Endothelial cell of umbilical vein (primary cell): ENCODE measurements at regions not wholly inside any gene's neighbourhood (a gene's known extent, or its start where the extent isn't known, plus 50 kb on each side); places are given as distances from the start of the nearest gene placed in this dataset.

Experiments used
- BruUV-seq: library from RNA; stranded (reverse); fragments of 400-500 nt; replicated peaks from 2 replicates; lab custom pipeline; 2021; lab: Mats Ljungman, UMichigan
- CTCF ChIA-PET: fragments of 300-600, 350-600 bp; sonication (Branson Sonifier 250); formaldehyde crosslinking; loops from one replicate; lab custom pipeline; 2021; ENCODE audit warnings: antibody characterized with exemption, inconsistent platforms; lab: Charles Lee
- POLR2A ChIA-PET: fragments of 300-600, 350-600 bp; sonication (Branson Sonifier 250); formaldehyde crosslinking; loops from one replicate; lab custom pipeline; 2021; ENCODE audit warnings: antibody characterized with exemption, inconsistent platforms; lab: Charles Lee
- DNase-seq: peaks from one replicate; pipeline ENCODE4 v3.0.0-alpha.2; 2011; ENCODE audit warnings: low read depth, low spot score
- FAIRE-seq: peaks from 2 replicates; lab custom pipeline; 2011; peaks lifted over from hg19 to GRCh38; lab: Jason Lieb, UNC
- H2AFZ ChIP-seq: 2 replicates; pipeline ENCODE4 v1.6.0; 2012; ENCODE audit warnings: low read depth, low read length, control low read depth, inconsistent platforms
- H3K27ac ChIP-seq: 2 replicates; pipeline ENCODE4 v1.5.1; 2011; ENCODE audit warnings: low read depth, mild to moderate bottlenecking, control low read depth, low read length, moderate library complexity; ENCODE audit not compliant: insufficient read depth
- H3K27me3 ChIP-seq, 2 experiments: 2 replicates each; pipeline versions ENCODE4 v1.6.0 to v1.6.1; 2011; ENCODE audit warnings: low read length in 2 of 2, mixed read lengths in 1 of 2; ENCODE audit not compliant: control insufficient read depth in 2 of 2, insufficient read depth in 2 of 2
- H3K36me3 ChIP-seq, 2 experiments: 2 replicates in 1 of 2; 3 replicates in 1 of 2; pipeline ENCODE4 v1.5.1; 2011; ENCODE audit warnings: low read length in 2 of 2, mild to moderate bottlenecking in 1 of 2, moderate library complexity in 1 of 2; ENCODE audit not compliant: control insufficient read depth in 2 of 2, insufficient read depth in 2 of 2; ENCODE audit errors: extremely low read depth in 1 of 2
- H3K4me1 ChIP-seq: 3 replicates; pipeline ENCODE4 v1.5.1; 2011; ENCODE audit warnings: mild to moderate bottlenecking, low read length; ENCODE audit not compliant: control insufficient read depth, insufficient read depth; ENCODE audit errors: extremely low read depth
- H3K4me2 ChIP-seq: 2 replicates; pipeline ENCODE4 v1.6.1; 2011; ENCODE audit warnings: low read length, control low read depth, mixed read lengths; ENCODE audit not compliant: insufficient read depth
- H3K4me3 ChIP-seq, 3 experiments: fragments of 200-600 bp in 1 of 3; sonication (generic), shearing (Covaris generic) in 1 of 3; replicated peaks in 1 of 3; 2 replicates each; pipeline ENCODE4 v1.5.1; 2011 to 2016; ENCODE audit warnings: control low read depth in 3 of 3, low read length in 3 of 3, mild to moderate bottlenecking in 2 of 3, inconsistent platforms in 1 of 3, low read depth in 1 of 3, moderate library complexity in 1 of 3; ENCODE audit not compliant: insufficient read depth in 1 of 3
- H3K79me2 ChIP-seq: 2 replicates; pipeline ENCODE4 v1.6.0; 2012; ENCODE audit warnings: low read length, inconsistent platforms; ENCODE audit not compliant: control insufficient read depth, insufficient read depth
- H3K9ac ChIP-seq: replicated peaks from 2 replicates; pipeline ENCODE3; 2011; ENCODE audit warnings: low read length, control low read depth; ENCODE audit not compliant: insufficient read depth; ENCODE audit errors: extremely low read depth
- H3K9me1 ChIP-seq: replicated peaks from 3 replicates; pipeline ENCODE4 v1.6.0; 2011; ENCODE audit warnings: mild to moderate bottlenecking, low read length; ENCODE audit not compliant: control insufficient read depth, insufficient read depth; ENCODE audit errors: extremely low read depth
- H3K9me3 ChIP-seq: replicated peaks from 2 replicates; pipeline ENCODE4 v1.5.1; 2012; ENCODE audit warnings: low read length, inconsistent platforms; ENCODE audit not compliant: control insufficient read depth, insufficient read depth
- H4K20me1 ChIP-seq: replicated peaks from 2 replicates; pipeline ENCODE3; 2011; ENCODE audit warnings: mild to moderate bottlenecking, low read length; ENCODE audit not compliant: control insufficient read depth, insufficient read depth; ENCODE audit errors: extremely low read depth
- CTCF ChIP-seq, 2 donors: IDR thresholded peaks; 1 replicate in 1 of 2; 2 replicates in 1 of 2; pipeline ENCODE4 v1.5.1; 2011; ENCODE audit warnings: low read length in 2 of 2, mild to moderate bottlenecking in 2 of 2, moderate library complexity in 2 of 2, control low read depth in 1 of 2, inconsistent platforms in 1 of 2, low read depth in 1 of 2; ENCODE audit not compliant: insufficient read depth in 1 of 2; ENCODE audit errors: extremely low read depth in 1 of 2
- EZH2 ChIP-seq: IDR thresholded peaks from 2 replicates; pipeline ENCODE4 v1.6.1; 2012; ENCODE audit warnings: borderline replicate concordance, low read depth, mild to moderate bottlenecking, moderate library complexity, low read length, inconsistent platforms; ENCODE audit not compliant: severe bottlenecking
- FOS ChIP-seq: IDR thresholded peaks from 2 replicates; pipeline ENCODE4 v1.6.1; 2011; ENCODE audit warnings: mild to moderate bottlenecking, low read length, moderate library complexity, borderline replicate concordance; ENCODE audit not compliant: insufficient read depth
- GATA2 ChIP-seq: IDR thresholded peaks from 2 replicates; pipeline ENCODE4 v1.7.0; 2011; ENCODE audit warnings: low read depth, mild to moderate bottlenecking, moderate library complexity, mixed read lengths, low read length; ENCODE audit not compliant: insufficient read length, insufficient read depth
- JUN ChIP-seq: IDR thresholded peaks from 2 replicates; pipeline ENCODE4 v1.6.1; 2011; ENCODE audit warnings: borderline replicate concordance, low read depth; ENCODE audit not compliant: insufficient read length, insufficient read depth
- MAX ChIP-seq: IDR thresholded peaks from 2 replicates; pipeline ENCODE4 v1.6.1; 2011; ENCODE audit not compliant: insufficient read depth, insufficient read length
- MYC ChIP-seq: IDR thresholded peaks from one replicate; pipeline ENCODE4 v1.6.1; 2011; ENCODE audit warnings: mild to moderate bottlenecking, low read depth, low read length
- POLR2A ChIP-seq: IDR thresholded peaks from 2 replicates; pipeline ENCODE4 v1.6.1; 2012; ENCODE audit warnings: low read depth, mild to moderate bottlenecking, control low read depth, low read length
- POLR2AphosphoS5 ChIP-seq: IDR thresholded peaks from 2 replicates; pipeline ENCODE4 v1.6.1; 2012; ENCODE audit warnings: low read depth, mild to moderate bottlenecking, control low read depth, low read length, moderate library complexity; ENCODE audit not compliant: insufficient read depth
- dilution Hi-C: fragments of 300-500 bp; cut with MboI; formaldehyde crosslinking; loops from one replicate; pipeline ENCODE4 v1.15.0; 2019; ENCODE audit warnings: low sequenced_read_pairs; ENCODE audit not compliant: extremely low pct_ligation_motif_present
- intact Hi-C: fragments of 100-400 bp; cut with micrococcal nuclease; formaldehyde crosslinking; loops from one replicate; pipeline ENCODE4 v1.10.0; 2022

DNA sequence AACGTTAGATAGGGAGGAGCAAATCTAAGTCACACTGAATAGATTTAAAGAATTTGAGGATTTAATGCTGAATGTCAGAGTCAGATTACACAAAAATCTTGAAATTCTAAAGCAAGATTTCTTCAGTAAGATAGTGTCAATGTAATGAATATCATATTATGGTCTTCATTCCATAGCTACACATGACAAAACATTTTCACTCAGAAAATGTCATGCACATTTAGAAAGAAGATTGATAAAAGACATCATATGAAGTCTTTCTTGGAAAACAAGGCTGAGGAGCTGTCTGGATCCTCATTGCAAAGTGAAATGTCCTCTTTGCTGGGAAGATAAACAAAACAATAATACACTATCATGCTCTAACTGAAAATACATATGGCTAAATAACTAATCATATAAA lies 1006.9 kb downstream of the PCDH7 start:
- no peaks in the 10 kb centered on the region for H3K9me1 ChIP-seq
- H3K9ac ChIP-seq, result no peak overlapping the region
- no peaks in the 10 kb centered on the region for H3K27me3 ChIP-seq
- no peak for DNase-seq
- FAIRE-seq, result no peak
- ChIA-PET CTCF (no interaction called here), POLR2A (no interaction called here)
- no peaks in the 10 kb centered on the region for H3K36me3 ChIP-seq
- no peaks in the 10 kb centered on the region for H4K20me1 ChIP-seq
- intact Hi-C loops (no loop called here), dilution Hi-C loops (no loop called here)
- no peak overlapping the region for H3K4me2 ChIP-seq
- TF ChIP-seq MYC, result no peak
- TF ChIP-seq POLR2AphosphoS5, result no peak
- no peak for TF ChIP-seq JUN
- TF ChIP-seq GATA2, result no peak
- TF ChIP-seq POLR2A, result no peak
- no peak for TF ChIP-seq CTCF (IDR thresholded peaks at IDR 0.05; ENCODE audit: extremely low read depth in 1 of 2, insufficient read depth in 1 of 2, low read depth in 1 of 2, low read length in 2 of 2)
- TF ChIP-seq FOS, result no peak
- TF ChIP-seq EZH2, result no peak
- no peak for TF ChIP-seq MAX
- no peak overlapping the region for H2AFZ ChIP-seq
- H3K4me1 ChIP-seq, result no peaks in the 10 kb centered on the region
- BruUV-seq, result no TSS peak
- no peaks in the 10 kb centered on the region for H3K9me3 ChIP-seq
- H3K79me2 ChIP-seq, result no peaks in the 10 kb centered on the region
- no peak overlapping the region for H3K27ac ChIP-seq
- no peak overlapping the region for H3K4me3 ChIP-seq
